Vagina (tissue), 2 donors: ENCODE measurements at regions not wholly inside any gene's neighbourhood (a gene's known extent, or its start where the extent isn't known, plus 50 kb on each side); places are given as distances from the start of the nearest gene placed in this dataset.

Source experiments
- CTCF ChIP-seq, 3 experiments: fragments of 450-650 bp in 2 of 3; fragments of 200-600 bp in 1 of 3; sonication (generic) in 1 of 3; IDR thresholded peaks; one replicate each; pipeline ENCODE4 v1.5.1; 2017 to 2019; ENCODE audit warnings: antibody characterized with exemption in 3 of 3, mild to moderate bottlenecking in 2 of 3, moderate library complexity in 2 of 3
- POLR2A ChIP-seq, 2 donors: fragments of 450-650 bp; IDR thresholded peaks; one replicate each; pipeline ENCODE4 v1.6.1; 2017; ENCODE audit warnings: antibody characterized with exemption in 2 of 2, mild to moderate bottlenecking in 2 of 2, moderate library complexity in 2 of 2
- POLR2AphosphoS5 ChIP-seq, 2 donors: sonication (generic); formaldehyde crosslinking; IDR thresholded peaks; one replicate each; pipeline ENCODE4 v1.9.0; 2017; ENCODE audit warnings: antibody characterized with exemption in 2 of 2, mild to moderate bottlenecking in 2 of 2, low read depth in 1 of 2; ENCODE audit not compliant: insufficient read depth in 1 of 2

- TF ChIP-seq CTCF (IDR thresholded peaks at IDR 0.05) (no peak), POLR2A (IDR thresholded peaks at IDR 0.05) (no peak), POLR2AphosphoS5 (IDR thresholded peaks at IDR 0.05; ENCODE audit: insufficient read depth in 1 of 2, low read depth in 1 of 2) (no peak)
Observed at GRCh38 chr20:60389882-60390281, 431.7 kb downstream of the CDH26 start.
